K562 (cell line): ENCODE measurements at regions not wholly inside any gene's neighbourhood (a gene's known extent, or its start where the extent isn't known, plus 50 kb on each side); places are given as distances from the start of the nearest gene placed in this dataset.
"Not testable (repeated sequence)": the region's sequence is repeated elsewhere in the genome, so short reads cannot be mapped to it uniquely, and the experiment has no call there.

Experiments
- BMI1 ChIP-seq: fragments of 150-350 bp; IDR thresholded peaks from 2 replicates; pipeline ENCODE4 v1.6.1; 2014; ENCODE audit warnings: low read length
- BRCA1 ChIP-seq, 2 experiments: fragments of 450-650 bp in 1 of 2; sonication (generic) in 1 of 2; formaldehyde crosslinking in 1 of 2; IDR thresholded peaks; 2 replicates each; pipeline versions ENCODE4 v1.5.0 to v1.6.1; 2017 to 2020; ENCODE audit warnings: mild to moderate bottlenecking in 1 of 2, missing genetic modification reagents in 1 of 2
- CTCF ChIP-seq, 3 experiments: IDR thresholded peaks in 2 of 3; conservative IDR thresholded peaks in 1 of 3; 2 replicates each; pipeline ENCODE4 v1.5.1; 2011 to 2012; ENCODE audit warnings: low read length in 3 of 3, mild to moderate bottlenecking in 3 of 3, control low read depth in 2 of 3, improper control_type of control experiment in 1 of 3, inconsistent platforms in 1 of 3, low read depth in 1 of 3, mixed read lengths in 1 of 3, moderate library complexity in 1 of 3; ENCODE audit not compliant: insufficient read depth in 2 of 3
- KLF1 ChIP-seq: fragments of 450-650 bp; IDR thresholded peaks from 2 replicates; pipeline ENCODE4 v1.6.1; 2016; ENCODE audit warnings: missing genetic modification characterization, missing compliant biosample characterization
- MAFK ChIP-seq: IDR thresholded peaks from 2 replicates; pipeline ENCODE4 v1.6.1; 2011; ENCODE audit warnings: low read length, improper control_type of control experiment
- MBD2 ChIP-seq: sonication (generic); IDR thresholded peaks from 2 replicates; pipeline ENCODE4 v1.6.1; 2016; ENCODE audit warnings: low read depth, borderline replicate concordance
- NFYB ChIP-seq: IDR thresholded peaks from 2 replicates; pipeline ENCODE4 v1.6.1; 2011; ENCODE audit warnings: mild to moderate bottlenecking, moderate library complexity; ENCODE audit not compliant: insufficient read length; ENCODE audit errors: extremely low read depth
- PHF8 ChIP-seq: fragments of 200-600 bp; sonication (generic); IDR thresholded peaks from 2 replicates; pipeline ENCODE4 v1.6.1; 2012; ENCODE audit warnings: mixed run types, mild to moderate bottlenecking, inconsistent platforms, low read length, moderate library complexity, borderline replicate concordance
- SETDB1 ChIP-seq: IDR thresholded peaks from one replicate; pipeline ENCODE4 v1.6.1; 2012; ENCODE audit warnings: low read length, control low read depth, inconsistent platforms
- SMARCE1 ChIP-seq: fragments of 450-650 bp; IDR thresholded peaks from 2 replicates; pipeline ENCODE4 v1.7.1; 2016; ENCODE audit warnings: mild to moderate bottlenecking
- SP2 ChIP-seq: IDR thresholded peaks from 2 replicates; pipeline ENCODE4 v1.6.1; 2011; ENCODE audit warnings: mild to moderate bottlenecking, low read depth, low read length, moderate library complexity; ENCODE audit not compliant: poor library complexity, severe bottlenecking; ENCODE audit errors: extremely low read depth
- STAG1 ChIP-seq: sonication (generic); formaldehyde crosslinking; IDR thresholded peaks from 2 replicates; pipeline ENCODE4 v1.5.0; 2020; ENCODE audit warnings: missing genetic modification reagents, borderline replicate concordance
- TF ChIP-seq, protein P1 (sequence below): fragments of 250-450 bp; sonication (Bioruptor Pico); IDR thresholded peaks from 2 replicates; pipeline ENCODE4 v1.4.0; 2020
- TF ChIP-seq, protein P2 (sequence below), 2 experiments: fragments of 450-650 bp in 1 of 2; sonication (generic) in 1 of 2; formaldehyde crosslinking in 1 of 2; IDR thresholded peaks in 1 of 2; conservative IDR thresholded peaks in 1 of 2; 2 replicates each; pipeline versions ENCODE4 v1.6.1 to v1.8.1; 2016 to 2023; ENCODE audit warnings: mild to moderate bottlenecking in 2 of 2, moderate library complexity in 2 of 2, inconsistent platforms in 1 of 2, missing genetic modification reagents in 1 of 2

DNA sequence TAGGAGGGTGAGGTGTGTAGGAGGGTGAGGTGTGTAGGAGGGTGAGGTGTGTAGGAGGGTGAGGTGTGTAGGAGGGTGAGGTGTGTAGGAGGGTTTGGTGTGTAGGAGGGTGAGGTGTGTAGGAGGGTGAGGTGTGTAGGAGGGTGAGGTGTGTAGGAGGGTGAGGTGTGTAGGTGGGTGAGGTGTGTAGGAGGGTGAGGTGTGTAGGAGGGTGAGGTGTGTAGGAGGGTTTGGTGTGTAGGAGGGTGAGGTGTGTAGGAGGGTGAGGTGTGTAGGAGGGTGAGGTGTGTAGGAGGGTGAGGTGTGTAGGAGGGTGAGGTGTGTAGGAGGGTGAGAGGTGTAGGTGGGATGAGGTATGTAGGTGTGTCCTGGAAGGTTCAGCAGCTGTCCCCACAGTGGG is 144.7 kb downstream of the DLL1 start:
- TF ChIP-seq SP2; NFYB; STAG1 (CRISPR knock-in tag); CTCF (IDR thresholded peaks at IDR 0.05 in 2 of 3, conservative IDR thresholded peaks at IDR 0.05 in 1 of 3; ENCODE audit: insufficient read depth in 2 of 3, low read depth in 1 of 3, low read length in 3 of 3); KLF1 (tag); BRCA1 (IDR thresholded peaks at IDR 0.05); BRCA1 (CRISPR knock-in tag; IDR thresholded peaks at IDR 0.05); MBD2; SMARCE1; BMI1; MAFK; PHF8; SETDB1: not testable (repeated sequence)
- TF ChIP-seq, protein P1, sequence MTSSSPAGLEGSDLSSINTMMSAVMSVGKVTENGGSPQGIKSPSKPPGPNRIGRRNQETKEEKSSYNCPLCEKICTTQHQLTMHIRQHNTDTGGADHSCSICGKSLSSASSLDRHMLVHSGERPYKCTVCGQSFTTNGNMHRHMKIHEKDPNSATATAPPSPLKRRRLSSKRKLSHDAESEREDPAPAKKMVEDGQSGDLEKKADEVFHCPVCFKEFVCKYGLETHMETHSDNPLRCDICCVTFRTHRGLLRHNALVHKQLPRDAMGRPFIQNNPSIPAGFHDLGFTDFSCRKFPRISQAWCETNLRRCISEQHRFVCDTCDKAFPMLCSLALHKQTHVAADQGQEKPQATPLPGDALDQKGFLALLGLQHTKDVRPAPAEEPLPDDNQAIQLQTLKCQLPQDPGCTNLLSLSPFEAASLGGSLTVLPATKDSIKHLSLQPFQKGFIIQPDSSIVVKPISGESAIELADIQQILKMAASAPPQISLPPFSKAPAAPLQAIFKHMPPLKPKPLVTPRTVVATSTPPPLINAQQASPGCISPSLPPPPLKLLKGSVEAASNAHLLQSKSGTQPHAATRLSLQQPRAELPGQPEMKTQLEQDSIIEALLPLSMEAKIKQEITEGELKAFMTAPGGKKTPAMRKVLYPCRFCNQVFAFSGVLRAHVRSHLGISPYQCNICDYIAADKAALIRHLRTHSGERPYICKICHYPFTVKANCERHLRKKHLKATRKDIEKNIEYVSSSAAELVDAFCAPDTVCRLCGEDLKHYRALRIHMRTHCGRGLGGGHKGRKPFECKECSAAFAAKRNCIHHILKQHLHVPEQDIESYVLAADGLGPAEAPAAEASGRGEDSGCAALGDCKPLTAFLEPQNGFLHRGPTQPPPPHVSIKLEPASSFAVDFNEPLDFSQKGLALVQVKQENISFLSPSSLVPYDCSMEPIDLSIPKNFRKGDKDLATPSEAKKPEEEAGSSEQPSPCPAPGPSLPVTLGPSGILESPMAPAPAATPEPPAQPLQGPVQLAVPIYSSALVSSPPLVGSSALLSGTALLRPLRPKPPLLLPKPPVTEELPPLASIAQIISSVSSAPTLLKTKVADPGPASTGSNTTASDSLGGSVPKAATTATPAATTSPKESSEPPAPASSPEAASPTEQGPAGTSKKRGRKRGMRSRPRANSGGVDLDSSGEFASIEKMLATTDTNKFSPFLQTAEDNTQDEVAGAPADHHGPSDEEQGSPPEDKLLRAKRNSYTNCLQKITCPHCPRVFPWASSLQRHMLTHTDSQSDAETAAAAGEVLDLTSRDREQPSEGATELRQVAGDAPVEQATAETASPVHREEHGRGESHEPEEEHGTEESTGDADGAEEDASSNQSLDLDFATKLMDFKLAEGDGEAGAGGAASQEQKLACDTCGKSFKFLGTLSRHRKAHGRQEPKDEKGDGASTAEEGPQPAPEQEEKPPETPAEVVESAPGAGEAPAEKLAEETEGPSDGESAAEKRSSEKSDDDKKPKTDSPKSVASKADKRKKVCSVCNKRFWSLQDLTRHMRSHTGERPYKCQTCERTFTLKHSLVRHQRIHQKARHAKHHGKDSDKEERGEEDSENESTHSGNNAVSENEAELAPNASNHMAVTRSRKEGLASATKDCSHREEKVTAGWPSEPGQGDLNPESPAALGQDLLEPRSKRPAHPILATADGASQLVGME (CRISPR knock-in tag) = not testable (repeated sequence)
- TF ChIP-seq, protein P2, sequence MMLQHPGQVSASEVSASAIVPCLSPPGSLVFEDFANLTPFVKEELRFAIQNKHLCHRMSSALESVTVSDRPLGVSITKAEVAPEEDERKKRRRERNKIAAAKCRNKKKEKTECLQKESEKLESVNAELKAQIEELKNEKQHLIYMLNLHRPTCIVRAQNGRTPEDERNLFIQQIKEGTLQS (IDR thresholded peaks at IDR 0.05) = not testable (repeated sequence)
- TF ChIP-seq, protein P2 (CRISPR knock-in tag; conservative IDR thresholded peaks at IDR 0.05) = not testable (repeated sequence)
